HG03108 (cell line): ENCODE measurements at regions not wholly inside any gene's neighbourhood (a gene's known extent, or its start where the extent isn't known, plus 50 kb on each side); places are given as distances from the start of the nearest gene placed in this dataset.
"Not testable (repeated sequence)": the region's sequence is repeated elsewhere in the genome, so short reads cannot be mapped to it uniquely, and the experiment has no call there.

Source experiments
- ATAC-seq: cut with Tn5 transposase; IDR thresholded peaks from one replicate; pipeline ENCODE4 v1.9.1; 2021; ENCODE audit warnings: moderate library complexity; ENCODE audit not compliant: unreplicated experiment

- ATAC-seq: no peak
Observed at GRCh38 chr6:81049425-81050042, 702.9 kb downstream of the TENT5A start.

- ATAC-seq: no peak
Observed at GRCh38 chr6:81031416-81031815, 721.1 kb downstream of the TENT5A start.

- ATAC-seq: no peak
Observed at GRCh38 chr6:81026041-81026553, 726.4 kb downstream of the TENT5A start.

GRCh38 chr6:81023709-81024108, 728.8 kb downstream of the TENT5A start:
- no peak for ATAC-seq

- no peak for ATAC-seq
Observed at GRCh38 chr6:81023007-81023582, 729.4 kb downstream of the TENT5A start.

- ATAC-seq: not testable (repeated sequence)
Observed at GRCh38 chr6:81017586-81017985, 734.9 kb downstream of the TENT5A start.

GRCh38 chr6:81003894-81004293, 748.6 kb downstream of the TENT5A start:
- no peak for ATAC-seq

GRCh38 chr6:81003156-81003555, 749.3 kb downstream of the TENT5A start:
- no peak for ATAC-seq

GRCh38 chr6:81002126-81002525, 750.4 kb downstream of the TENT5A start:
- ATAC-seq: no peak

- no peak for ATAC-seq
Observed at GRCh38 chr6:80991316-80991715, 761.2 kb downstream of the TENT5A start.

GRCh38 chr6:80988892-80989291, 763.6 kb downstream of the TENT5A start:
- no peak for ATAC-seq

GRCh38 chr6:80988286-80988685, 764.2 kb downstream of the TENT5A start:
- no peak for ATAC-seq

- ATAC-seq: not testable (repeated sequence)
Observed at GRCh38 chr6:80981226-80981625, 771.3 kb downstream of the TENT5A start.

GRCh38 chr6:80976336-80976735, 776.1 kb downstream of the TENT5A start:
- ATAC-seq: no peak

- no peak for ATAC-seq
Observed at GRCh38 chr6:80974579-80974978, 777.9 kb downstream of the TENT5A start.

- no peak for ATAC-seq
Observed at GRCh38 chr6:80969439-80969838, 783.0 kb downstream of the TENT5A start.

- no peak for ATAC-seq
Observed at GRCh38 chr6:80967609-80968008, 784.9 kb downstream of the TENT5A start.

- ATAC-seq: no peak
Observed at GRCh38 chr6:80962382-80962781, 790.1 kb downstream of the TENT5A start.

GRCh38 chr6:80961166-80961565, 791.3 kb downstream of the TENT5A start:
- no peak for ATAC-seq

GRCh38 chr6:80959034-80959433, 793.4 kb downstream of the TENT5A start:
- no peak for ATAC-seq

- ATAC-seq: no peak
Observed at GRCh38 chr6:80956898-80957297, 795.6 kb downstream of the TENT5A start.

GRCh38 chr6:80952479-80952878, 800.0 kb downstream of the TENT5A start:
- not testable (repeated sequence) for ATAC-seq

- ATAC-seq: no peak
Observed at GRCh38 chr6:80946402-80946801, 806.1 kb downstream of the TENT5A start.
